DND-41 (cell line): ENCODE measurements at regions not wholly inside any gene's neighbourhood (a gene's known extent, or its start where the extent isn't known, plus 50 kb on each side); places are given as distances from the start of the nearest gene placed in this dataset.

Source experiments
- ATAC-seq: fragments of 200-7000 bp; cut with Tn5 transposase; 3 replicates; pipeline ENCODE4 v1.9.1; 2021; ENCODE audit warnings: low read depth; ENCODE audit not compliant: insufficient read depth
- DNase-seq: peaks from one replicate; pipeline ENCODE4 v3.0.0-alpha.2; 2020
- H2AFZ ChIP-seq: 2 replicates; pipeline ENCODE4 v1.6.0; 2012; ENCODE audit warnings: low read depth, low read length
- H3K27ac ChIP-seq: 2 replicates; pipeline ENCODE4 v1.5.1; 2012; ENCODE audit warnings: low read length, inconsistent platforms
- H3K27me3 ChIP-seq: fragments of 200-600 bp; sonication (generic); 2 replicates; pipeline ENCODE4 v1.6.0; 2012; ENCODE audit warnings: low read length, mild to moderate bottlenecking, inconsistent platforms; ENCODE audit not compliant: insufficient read depth, poor library complexity
- H3K36me3 ChIP-seq: 2 replicates; pipeline ENCODE4 v1.5.1; 2012; ENCODE audit warnings: low read length, inconsistent platforms; ENCODE audit not compliant: insufficient read depth
- H3K4me1 ChIP-seq: 2 replicates; pipeline ENCODE4 v1.5.1; 2012; ENCODE audit warnings: mild to moderate bottlenecking, low read length; ENCODE audit not compliant: insufficient read depth
- H3K4me2 ChIP-seq: 2 replicates; pipeline ENCODE4 v1.6.0; 2012; ENCODE audit warnings: mild to moderate bottlenecking, moderate library complexity, low read length, inconsistent platforms; ENCODE audit not compliant: insufficient read depth
- H3K4me3 ChIP-seq, 2 experiments: fragments of 200-600 bp in 1 of 2; shearing (Covaris generic) in 1 of 2; 2 replicates each; pipeline ENCODE4 v1.5.1; 2012 to 2016; ENCODE audit warnings: inconsistent platforms in 2 of 2, low read length in 2 of 2, mild to moderate bottlenecking in 2 of 2, low read depth in 1 of 2, moderate library complexity in 1 of 2
- H3K79me2 ChIP-seq: 2 replicates; pipeline ENCODE4 v1.6.0; 2012; ENCODE audit warnings: low read length, inconsistent platforms; ENCODE audit not compliant: insufficient read depth
- H3K9ac ChIP-seq: 2 replicates; pipeline ENCODE4 v1.6.0; 2012; ENCODE audit warnings: low read depth, mild to moderate bottlenecking, inconsistent platforms, low read length, moderate library complexity
- H3K9me3 ChIP-seq: 2 replicates; pipeline ENCODE4 v1.5.1; 2012; ENCODE audit warnings: low read length, moderate library complexity, mild to moderate bottlenecking, inconsistent platforms; ENCODE audit not compliant: insufficient read depth, severe bottlenecking
- H4K20me1 ChIP-seq: 2 replicates; pipeline ENCODE4 v1.6.0; 2012; ENCODE audit warnings: low read length; ENCODE audit not compliant: insufficient read depth
- EZH2 ChIP-seq: IDR thresholded peaks from 3 replicates; pipeline ENCODE4 v1.6.1; 2012; ENCODE audit warnings: borderline replicate concordance, low read depth, mild to moderate bottlenecking, moderate library complexity, low read length, inconsistent platforms; ENCODE audit not compliant: severe bottlenecking
- TF ChIP-seq, protein P1 (sequence below): IDR thresholded peaks from 2 replicates; pipeline ENCODE4 v1.5.1; 2012; ENCODE audit warnings: borderline replicate concordance, low read length, moderate library complexity, mild to moderate bottlenecking; ENCODE audit not compliant: poor library complexity, severe bottlenecking; ENCODE audit errors: extremely low read depth

DNA sequence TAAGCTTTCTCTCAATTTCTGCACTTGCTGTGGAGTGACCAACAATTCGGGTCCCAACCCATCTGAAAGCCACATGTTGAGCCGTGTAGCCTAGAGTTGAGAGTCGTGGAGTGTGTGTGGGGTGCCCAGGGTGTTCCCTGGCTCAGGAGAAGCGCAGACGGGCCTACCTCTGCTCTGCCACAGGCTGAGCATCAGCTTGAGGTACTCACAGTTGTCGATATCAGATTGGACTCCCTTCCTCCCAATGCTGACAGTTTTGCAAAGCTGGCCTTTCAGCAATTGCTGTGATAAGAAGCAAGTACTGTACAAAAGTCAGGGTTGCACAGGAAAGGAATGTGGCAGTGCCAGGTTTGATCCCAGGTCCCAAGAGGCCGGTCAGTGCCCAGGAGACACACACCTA is 133.4 kb upstream of the SPACA7 start:
- no peaks in the 10 kb centered on the region for H3K4me1 ChIP-seq
- no peaks in the 10 kb centered on the region for H3K79me2 ChIP-seq
- no peak for ATAC-seq
- H3K36me3 ChIP-seq, result no peaks in the 10 kb centered on the region
- H2AFZ ChIP-seq, result no peak overlapping the region
- H3K9ac ChIP-seq, result no peak overlapping the region
- H4K20me1 ChIP-seq, result peaks cover 8% of the 10 kb centered on the region; the same call in 1 of the 2 replicates
- H3K4me3 ChIP-seq, result no peak overlapping the region
- no peak for DNase-seq
- H3K4me2 ChIP-seq, result no peak overlapping the region
- no peak for TF ChIP-seq EZH2
- TF ChIP-seq, protein P1, sequence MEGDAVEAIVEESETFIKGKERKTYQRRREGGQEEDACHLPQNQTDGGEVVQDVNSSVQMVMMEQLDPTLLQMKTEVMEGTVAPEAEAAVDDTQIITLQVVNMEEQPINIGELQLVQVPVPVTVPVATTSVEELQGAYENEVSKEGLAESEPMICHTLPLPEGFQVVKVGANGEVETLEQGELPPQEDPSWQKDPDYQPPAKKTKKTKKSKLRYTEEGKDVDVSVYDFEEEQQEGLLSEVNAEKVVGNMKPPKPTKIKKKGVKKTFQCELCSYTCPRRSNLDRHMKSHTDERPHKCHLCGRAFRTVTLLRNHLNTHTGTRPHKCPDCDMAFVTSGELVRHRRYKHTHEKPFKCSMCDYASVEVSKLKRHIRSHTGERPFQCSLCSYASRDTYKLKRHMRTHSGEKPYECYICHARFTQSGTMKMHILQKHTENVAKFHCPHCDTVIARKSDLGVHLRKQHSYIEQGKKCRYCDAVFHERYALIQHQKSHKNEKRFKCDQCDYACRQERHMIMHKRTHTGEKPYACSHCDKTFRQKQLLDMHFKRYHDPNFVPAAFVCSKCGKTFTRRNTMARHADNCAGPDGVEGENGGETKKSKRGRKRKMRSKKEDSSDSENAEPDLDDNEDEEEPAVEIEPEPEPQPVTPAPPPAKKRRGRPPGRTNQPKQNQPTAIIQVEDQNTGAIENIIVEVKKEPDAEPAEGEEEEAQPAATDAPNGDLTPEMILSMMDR, result no peak
- H3K27me3 ChIP-seq, result peaks cover 17% of the 10 kb centered on the region
- no peaks in the 10 kb centered on the region for H3K9me3 ChIP-seq
- H3K27ac ChIP-seq, result no peak overlapping the region

DNA sequence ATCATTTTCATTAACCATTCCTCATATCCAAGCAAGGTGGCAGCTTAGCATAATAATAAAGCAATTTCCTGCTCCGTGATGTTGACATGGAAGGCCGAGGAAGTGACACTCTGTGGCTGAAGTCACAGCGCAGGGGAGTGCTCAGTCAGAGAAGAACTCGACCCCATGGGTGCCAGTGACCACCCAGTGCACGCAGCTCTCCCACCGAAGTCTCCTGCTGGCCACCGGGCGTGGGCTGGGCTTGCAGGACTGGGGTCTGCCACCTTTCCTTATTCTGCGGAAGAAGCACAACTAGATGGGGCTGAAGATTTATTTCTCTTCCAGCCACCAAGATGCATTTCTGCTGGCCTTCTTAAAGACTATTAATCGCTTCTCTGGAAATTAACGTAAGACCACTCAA is 132.1 kb upstream of the SPACA7 start:
- no peak overlapping the region for H3K4me3 ChIP-seq
- DNase-seq (no peak), ATAC-seq (no peak)
- no peaks in the 10 kb centered on the region for H3K9me3 ChIP-seq
- H3K27me3 ChIP-seq, result peaks cover 17% of the 10 kb centered on the region
- no peak overlapping the region for H3K4me2 ChIP-seq
- no peak overlapping the region for H2AFZ ChIP-seq
- no peak overlapping the region for H3K9ac ChIP-seq
- H3K36me3 ChIP-seq, result no peaks in the 10 kb centered on the region
- peaks cover 8% of the 10 kb centered on the region; the same call in 1 of the 2 replicates for H4K20me1 ChIP-seq
- TF ChIP-seq, protein P1, result no peak
- TF ChIP-seq EZH2, result no peak
- H3K4me1 ChIP-seq, result no peaks in the 10 kb centered on the region
- H3K79me2 ChIP-seq, result no peaks in the 10 kb centered on the region
- no peak overlapping the region for H3K27ac ChIP-seq

DNA sequence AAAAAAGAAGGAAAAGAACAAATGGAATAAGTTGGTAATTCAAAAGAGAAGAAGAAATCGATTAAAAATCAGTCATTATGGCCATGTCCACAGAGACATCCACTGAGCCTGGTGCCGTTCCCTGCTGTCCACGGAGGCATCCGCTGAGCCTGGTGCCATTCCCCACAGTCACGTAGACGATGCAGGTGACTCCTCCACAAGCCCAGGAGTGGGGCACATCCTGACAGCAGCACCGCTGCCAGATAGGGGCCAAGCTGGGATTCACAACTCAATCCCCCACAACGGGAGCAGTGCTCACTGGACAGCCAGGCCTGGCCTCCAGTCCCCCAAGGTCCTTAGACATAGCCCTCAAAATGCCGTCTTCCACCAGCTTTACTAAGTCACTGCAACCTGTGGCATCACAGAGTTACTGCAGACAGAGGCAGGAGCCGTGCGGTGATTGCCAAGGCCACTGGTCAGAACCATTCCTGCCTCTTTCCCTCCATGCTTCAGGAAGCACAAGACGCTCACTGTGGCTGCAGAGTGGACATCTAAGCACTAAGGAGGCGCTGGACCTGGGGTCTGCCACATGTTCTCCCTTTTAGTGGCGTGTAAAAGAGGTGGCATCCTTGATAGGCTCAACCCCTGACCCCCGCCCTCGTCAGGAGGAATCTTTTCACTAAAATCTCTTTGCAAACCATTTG is 131.5 kb upstream of the SPACA7 start:
- no peak overlapping the region for H3K4me3 ChIP-seq
- H3K79me2 ChIP-seq, result no peaks in the 10 kb centered on the region
- no peak overlapping the region for H3K4me2 ChIP-seq
- no peaks in the 10 kb centered on the region for H3K4me1 ChIP-seq
- no peak overlapping the region for H3K9ac ChIP-seq
- ATAC-seq (no peak), DNase-seq (no peak)
- TF ChIP-seq, protein P1, result no peak
- TF ChIP-seq EZH2, result no peak
- H3K27me3 ChIP-seq, result peaks cover 17% of the 10 kb centered on the region
- H3K36me3 ChIP-seq, result no peaks in the 10 kb centered on the region
- H2AFZ ChIP-seq, result no peak overlapping the region
- H4K20me1 ChIP-seq, result peaks cover 8% of the 10 kb centered on the region; the same call in 1 of the 2 replicates
- H3K9me3 ChIP-seq, result no peaks in the 10 kb centered on the region
- H3K27ac ChIP-seq, result no peak overlapping the region
